ENCODE measurements at regions not wholly inside any gene's neighbourhood (a gene's known extent, or its start where the extent isn't known, plus 50 kb on each side); places are given as distances from the start of the nearest gene placed in this dataset.

DNA sequence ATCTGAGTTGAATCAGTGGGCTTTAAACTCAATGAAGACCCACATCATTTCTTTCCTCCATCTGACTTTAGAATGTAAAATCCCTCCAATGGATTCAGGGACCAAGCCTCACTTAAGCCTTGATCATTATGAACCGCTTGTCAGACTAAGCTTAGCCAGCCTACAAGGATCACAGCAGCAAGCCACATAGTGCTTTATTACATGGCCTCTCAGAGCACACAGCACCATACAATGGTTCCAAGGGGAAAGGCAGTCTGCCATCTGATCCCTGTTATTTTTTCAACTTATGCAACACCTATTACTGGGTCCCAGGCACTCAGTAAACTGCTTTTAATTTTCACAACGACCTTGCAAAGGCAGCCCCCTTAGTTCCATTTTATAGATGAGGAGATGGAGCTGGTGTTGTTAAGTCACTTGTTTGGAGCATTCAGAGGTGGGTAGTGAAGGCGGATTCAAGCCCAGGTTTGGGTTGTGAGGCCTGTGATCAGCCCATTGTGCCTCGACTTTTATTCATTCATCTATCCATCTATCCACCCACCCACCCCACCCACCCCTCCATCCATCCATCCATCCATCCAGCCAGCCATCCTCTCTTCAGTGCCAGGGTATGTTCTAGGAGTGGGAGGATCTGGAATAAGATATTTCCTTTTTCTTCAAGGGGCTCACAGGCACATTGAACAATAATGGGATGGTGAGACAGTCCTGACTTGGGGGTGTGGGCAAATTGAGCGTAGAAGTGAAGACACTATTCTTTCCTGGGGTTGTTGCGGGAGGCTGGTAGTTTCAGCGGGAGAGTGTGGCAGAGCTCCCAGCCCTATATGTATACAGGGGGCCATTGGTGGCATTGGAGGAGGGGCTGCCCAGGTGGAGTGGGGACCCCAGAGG is 141.2 kb downstream of the MYCN start:
- no peaks in the 10 kb centered on the region for H3K27me3 ChIP-seq (ENCODE audit: control insufficient read depth, insufficient read depth, low read length)
- H3K4me1 ChIP-seq: no peaks in the 10 kb centered on the region
- H3K9ac ChIP-seq: no peak overlapping the region
- H3K27ac ChIP-seq: no peak overlapping the region
- no peaks in the 10 kb centered on the region for H3K9me3 ChIP-seq (ENCODE audit: control insufficient read depth, low read length)
- H3K4me2 ChIP-seq (ENCODE audit: low read length): no peak overlapping the region
- TF ChIP-seq, protein P1, sequence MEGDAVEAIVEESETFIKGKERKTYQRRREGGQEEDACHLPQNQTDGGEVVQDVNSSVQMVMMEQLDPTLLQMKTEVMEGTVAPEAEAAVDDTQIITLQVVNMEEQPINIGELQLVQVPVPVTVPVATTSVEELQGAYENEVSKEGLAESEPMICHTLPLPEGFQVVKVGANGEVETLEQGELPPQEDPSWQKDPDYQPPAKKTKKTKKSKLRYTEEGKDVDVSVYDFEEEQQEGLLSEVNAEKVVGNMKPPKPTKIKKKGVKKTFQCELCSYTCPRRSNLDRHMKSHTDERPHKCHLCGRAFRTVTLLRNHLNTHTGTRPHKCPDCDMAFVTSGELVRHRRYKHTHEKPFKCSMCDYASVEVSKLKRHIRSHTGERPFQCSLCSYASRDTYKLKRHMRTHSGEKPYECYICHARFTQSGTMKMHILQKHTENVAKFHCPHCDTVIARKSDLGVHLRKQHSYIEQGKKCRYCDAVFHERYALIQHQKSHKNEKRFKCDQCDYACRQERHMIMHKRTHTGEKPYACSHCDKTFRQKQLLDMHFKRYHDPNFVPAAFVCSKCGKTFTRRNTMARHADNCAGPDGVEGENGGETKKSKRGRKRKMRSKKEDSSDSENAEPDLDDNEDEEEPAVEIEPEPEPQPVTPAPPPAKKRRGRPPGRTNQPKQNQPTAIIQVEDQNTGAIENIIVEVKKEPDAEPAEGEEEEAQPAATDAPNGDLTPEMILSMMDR (IDR thresholded peaks at IDR 0.05): no peak
- no peak overlapping the region for H3K4me3 ChIP-seq (ENCODE audit: low read depth, low read length)
- H2AFZ ChIP-seq: no peak overlapping the region
- H3K79me2 ChIP-seq: no peaks in the 10 kb centered on the region
- H3K36me3 ChIP-seq (ENCODE audit: control insufficient read depth, insufficient read depth, low read length): no peaks in the 10 kb centered on the region

DNA sequence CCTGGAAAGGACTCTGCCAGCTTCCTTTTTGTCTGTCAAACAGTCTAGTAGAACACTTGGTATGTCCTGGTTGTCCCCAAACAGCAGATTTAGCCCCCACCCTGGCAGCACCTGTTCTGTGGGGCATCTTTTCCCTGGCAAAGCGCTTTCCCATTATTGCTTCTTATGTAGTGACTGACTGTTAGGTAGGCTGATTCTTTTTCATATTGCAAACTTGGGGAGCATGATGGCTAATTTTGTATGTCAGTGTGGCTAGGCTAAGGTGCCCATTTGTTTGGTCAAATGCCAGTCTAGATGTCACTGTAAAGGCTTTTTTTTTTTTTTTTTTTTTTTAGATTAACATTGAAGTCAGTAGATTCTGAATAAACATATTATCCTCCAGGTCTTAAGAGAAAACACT is 140.2 kb downstream of the MYCN start:
- no peaks in the 10 kb centered on the region for H3K79me2 ChIP-seq
- no peaks in the 10 kb centered on the region for H3K4me1 ChIP-seq
- H3K27ac ChIP-seq: no peak overlapping the region
- no peak overlapping the region for H3K4me3 ChIP-seq (ENCODE audit: low read depth, low read length)
- no peak overlapping the region for H3K4me2 ChIP-seq (ENCODE audit: low read length)
- H3K9me3 ChIP-seq (ENCODE audit: control insufficient read depth, low read length): no peaks in the 10 kb centered on the region
- no peak overlapping the region for H3K9ac ChIP-seq
- H3K36me3 ChIP-seq (ENCODE audit: control insufficient read depth, insufficient read depth, low read length): no peaks in the 10 kb centered on the region
- H3K27me3 ChIP-seq (ENCODE audit: control insufficient read depth, insufficient read depth, low read length): no peaks in the 10 kb centered on the region
- H2AFZ ChIP-seq: no peak overlapping the region
- TF ChIP-seq, protein P1 (IDR thresholded peaks at IDR 0.05): no peak

DNA sequence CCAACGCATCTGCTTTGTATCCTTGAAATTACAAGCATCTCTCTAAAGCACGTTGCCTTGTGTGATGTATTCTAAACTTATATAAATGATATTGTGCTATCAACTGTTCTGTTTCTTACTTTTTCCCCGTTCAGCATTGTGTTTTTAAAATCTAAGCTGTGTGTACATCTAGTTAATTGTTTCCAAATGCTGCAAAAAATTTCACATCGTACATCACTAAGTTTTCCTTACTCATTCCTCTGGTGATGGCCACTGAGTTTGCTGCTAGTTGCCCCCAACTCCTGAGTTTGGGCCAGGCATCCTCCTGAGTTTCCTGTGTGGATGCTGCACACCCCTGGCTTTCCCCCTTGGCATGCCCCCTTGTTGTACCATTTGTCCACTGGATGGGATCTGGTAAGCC is 139.7 kb downstream of the MYCN start:
- H3K79me2 ChIP-seq: no peaks in the 10 kb centered on the region
- H3K9me3 ChIP-seq (ENCODE audit: control insufficient read depth, low read length): no peaks in the 10 kb centered on the region
- H3K27ac ChIP-seq: no peak overlapping the region
- no peak overlapping the region for H3K4me3 ChIP-seq (ENCODE audit: low read depth, low read length)
- H3K9ac ChIP-seq: no peak overlapping the region
- H3K4me1 ChIP-seq: no peaks in the 10 kb centered on the region
- TF ChIP-seq, protein P1 (IDR thresholded peaks at IDR 0.05): no peak
- H3K4me2 ChIP-seq (ENCODE audit: low read length): no peak overlapping the region
- H3K27me3 ChIP-seq (ENCODE audit: control insufficient read depth, insufficient read depth, low read length): no peaks in the 10 kb centered on the region
- H3K36me3 ChIP-seq (ENCODE audit: control insufficient read depth, insufficient read depth, low read length): no peaks in the 10 kb centered on the region
- no peak overlapping the region for H2AFZ ChIP-seq

DNA sequence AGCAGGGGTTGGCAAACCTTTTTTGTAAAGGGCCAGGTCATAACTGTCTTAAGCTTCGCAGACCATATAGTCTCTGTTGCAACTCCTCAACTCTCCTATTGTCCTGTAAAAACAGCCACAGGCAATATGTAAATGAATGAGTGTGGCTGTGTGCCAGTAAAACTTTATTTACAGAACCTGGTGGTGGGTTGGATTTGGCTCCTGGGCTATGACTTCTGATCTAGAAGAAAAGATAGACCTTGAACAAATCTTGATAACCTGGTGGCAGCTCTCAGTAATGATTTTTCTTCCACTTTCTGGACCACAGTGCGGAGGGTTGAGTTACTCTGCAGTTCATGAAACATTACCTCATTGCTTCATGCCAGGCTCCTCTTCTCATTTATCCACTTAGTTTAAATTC is 139.3 kb downstream of the MYCN start:
- Histone ChIP-seq H3K27me3 (ENCODE audit: control insufficient read depth, insufficient read depth, low read length) (no peaks in the 10 kb centered on the region), H3K4me3 (ENCODE audit: low read depth, low read length) (no peak overlapping the region), H3K36me3 (ENCODE audit: control insufficient read depth, insufficient read depth, low read length) (no peaks in the 10 kb centered on the region), H3K9ac (no peak overlapping the region), H3K4me1 (no peaks in the 10 kb centered on the region), H2AFZ (no peak overlapping the region), H3K9me3 (ENCODE audit: control insufficient read depth, low read length) (no peaks in the 10 kb centered on the region), H3K79me2 (no peaks in the 10 kb centered on the region), H3K27ac (no peak overlapping the region), H3K4me2 (ENCODE audit: low read length) (no peak overlapping the region)
- TF ChIP-seq, protein P1 (IDR thresholded peaks at IDR 0.05): no peak

DNA sequence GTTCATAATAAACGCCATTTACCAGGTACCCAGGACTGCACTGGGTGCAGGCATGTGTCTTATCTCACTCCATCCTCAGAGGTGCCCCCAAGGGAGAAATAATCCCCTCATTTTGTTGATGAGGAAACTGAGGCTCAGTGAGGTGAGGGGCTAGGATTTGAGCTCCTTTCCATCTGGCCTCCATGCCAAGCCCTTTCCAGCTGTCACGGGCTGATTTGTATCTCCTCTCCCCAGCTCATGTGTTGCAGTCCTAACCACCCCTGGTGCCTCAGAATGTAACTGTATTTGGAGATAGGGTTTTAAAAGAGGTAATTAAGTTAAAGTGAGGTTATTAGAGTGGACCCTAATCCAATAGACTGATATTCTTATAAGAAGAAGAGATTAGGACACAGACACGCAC is 137.3 kb downstream of the MYCN start:
- no peak overlapping the region for H2AFZ ChIP-seq
- H3K4me1 ChIP-seq: no peaks in the 10 kb centered on the region
- no peaks in the 10 kb centered on the region for H3K79me2 ChIP-seq
- H3K4me3 ChIP-seq (ENCODE audit: low read depth, low read length): no peak overlapping the region
- H3K27me3 ChIP-seq (ENCODE audit: control insufficient read depth, insufficient read depth, low read length): no peaks in the 10 kb centered on the region
- no peak overlapping the region for H3K4me2 ChIP-seq (ENCODE audit: low read length)
- H3K27ac ChIP-seq: no peak overlapping the region
- no peaks in the 10 kb centered on the region for H3K36me3 ChIP-seq (ENCODE audit: control insufficient read depth, insufficient read depth, low read length)
- no peaks in the 10 kb centered on the region for H3K9me3 ChIP-seq (ENCODE audit: control insufficient read depth, low read length)
- TF ChIP-seq, protein P1 (IDR thresholded peaks at IDR 0.05): no peak
- no peak overlapping the region for H3K9ac ChIP-seq
